K562 (cell line): ENCODE measurements at regions not wholly inside any gene's neighbourhood (a gene's known extent, or its start where the extent isn't known, plus 50 kb on each side); places are given as distances from the start of the nearest gene placed in this dataset.

Experiments
- CREB1 ChIP-seq, 2 experiments: sonication (generic) in 1 of 2; formaldehyde crosslinking in 1 of 2; IDR thresholded peaks; 2 replicates each; pipeline versions ENCODE4 v1.6.1 to v1.8.0; 2012 to 2022; ENCODE audit warnings: inconsistent platforms in 1 of 2, mild to moderate bottlenecking in 1 of 2, missing genetic modification reagents in 1 of 2, moderate library complexity in 1 of 2
- CTCF ChIP-seq, 3 experiments: IDR thresholded peaks in 2 of 3; conservative IDR thresholded peaks in 1 of 3; 2 replicates each; pipeline ENCODE4 v1.5.1; 2011 to 2012; ENCODE audit warnings: low read length in 3 of 3, mild to moderate bottlenecking in 3 of 3, control low read depth in 2 of 3, improper control_type of control experiment in 1 of 3, inconsistent platforms in 1 of 3, low read depth in 1 of 3, mixed read lengths in 1 of 3, moderate library complexity in 1 of 3; ENCODE audit not compliant: insufficient read depth in 2 of 3
- DACH1 ChIP-seq: fragments of 450-650 bp; IDR thresholded peaks from 2 replicates; pipeline ENCODE4 v1.6.1; 2018; ENCODE audit not compliant: partially characterized antibody
- MEIS2 ChIP-seq: fragments of 450-650 bp; IDR thresholded peaks from 2 replicates; pipeline ENCODE4 v1.6.1; 2014; ENCODE audit warnings: mild to moderate bottlenecking; ENCODE audit not compliant: partially characterized antibody
- NR2C1 ChIP-seq, 2 experiments: fragments of 450-650 bp; IDR thresholded peaks; 2 replicates each; pipeline ENCODE4 v1.6.1; 2017; ENCODE audit warnings: mild to moderate bottlenecking in 2 of 2, antibody characterized with exemption in 1 of 2, inconsistent platforms in 1 of 2, missing compliant biosample characterization in 1 of 2, missing genetic modification characterization in 1 of 2
- SPI1 ChIP-seq: IDR thresholded peaks from 2 replicates; pipeline ENCODE4 v1.6.1; 2011; ENCODE audit warnings: low read depth, low read length, control low read depth, borderline replicate concordance

GRCh38 chr10:54909165-54909564, 108.1 kb upstream of the PCDH15 start:
- TF ChIP-seq SPI1 (no peak), DACH1 (no peak), NR2C1 (IDR thresholded peaks at IDR 0.05) (no peak), NR2C1 (tag; IDR thresholded peaks at IDR 0.05) (no peak), CTCF (IDR thresholded peaks at IDR 0.05 in 2 of 3, conservative IDR thresholded peaks at IDR 0.05 in 1 of 3; ENCODE audit: insufficient read depth in 2 of 3, low read depth in 1 of 3, low read length in 3 of 3) (no peak), MEIS2 (no peak), CREB1 (IDR thresholded peaks at IDR 0.05) (no peak), CREB1 (CRISPR knock-in tag; IDR thresholded peaks at IDR 0.05) (no peak)
